Heart left ventricle (tissue), 16 donors: ENCODE measurements at regions not wholly inside any gene's neighbourhood (a gene's known extent, or its start where the extent isn't known, plus 50 kb on each side); places are given as distances from the start of the nearest gene placed in this dataset.

ENCODE experiments used
- ATAC-seq, 4 donors: fragments of 200-7000 bp; cut with Tn5 transposase; one replicate each; pipeline ENCODE4 v1.9.1; 2020 to 2022; ENCODE audit warnings: moderate library complexity in 4 of 4, mild to moderate bottlenecking in 3 of 4, moderate number of reproducible peaks in 1 of 4
- DNase-seq, 5 donors: peaks; one replicate each; pipeline ENCODE4 v3.0.0-alpha.2; 2020
- H3K27ac ChIP-seq, 12 donors: fragments of 200-600 bp; sonication (generic) in 4 of 12; one replicate each; pipeline versions ENCODE4 v1.5.0 to v1.8.0; 2016 to 2022; ENCODE audit warnings: mild to moderate bottlenecking in 2 of 12
- H3K27me3 ChIP-seq, 9 donors: fragments of 200-600 bp; sonication (generic) in 2 of 9; one replicate each; pipeline versions ENCODE4 v1.5.1 to v1.8.0; 2016 to 2022; ENCODE audit warnings: mild to moderate bottlenecking in 3 of 9
- H3K36me3 ChIP-seq, 9 donors: fragments of 200-600 bp; sonication (generic) in 2 of 9; one replicate each; pipeline versions ENCODE4 v1.5.0 to v1.8.0; 2018 to 2022; ENCODE audit warnings: mild to moderate bottlenecking in 2 of 9
- H3K4me1 ChIP-seq, 12 donors: fragments of 200-600 bp; sonication (generic) in 4 of 12; one replicate each; pipeline versions ENCODE4 v1.5.0 to v1.8.0; 2016 to 2022; ENCODE audit warnings: mild to moderate bottlenecking in 3 of 12
- H3K4me3 ChIP-seq, 12 donors: fragments of 200-600 bp; sonication (generic) in 4 of 12; one replicate each; pipeline versions ENCODE4 v1.5.0 to v1.8.0; 2017 to 2022; ENCODE audit warnings: mild to moderate bottlenecking in 9 of 12, moderate library complexity in 4 of 12
- H3K9me3 ChIP-seq, 12 donors: fragments of 200-600 bp; sonication (generic) in 4 of 12; one replicate each; pipeline versions ENCODE4 v1.5.0 to v1.8.0; 2016 to 2022; ENCODE audit warnings: mild to moderate bottlenecking in 1 of 12
- CTCF ChIP-seq, 12 donors: fragments of 200-600 bp; sonication (generic) in 4 of 12; IDR thresholded peaks; one replicate each; pipeline versions ENCODE4 v1.5.0 to v1.8.0; 2018 to 2022; ENCODE audit warnings: antibody characterized with exemption in 12 of 12, mild to moderate bottlenecking in 5 of 12
- POLR2A ChIP-seq, 2 donors: fragments of 450-650 bp; IDR thresholded peaks; one replicate each; pipeline ENCODE4 v1.6.1; 2017; ENCODE audit warnings: antibody characterized with exemption in 2 of 2, mild to moderate bottlenecking in 2 of 2, moderate library complexity in 2 of 2
- WGBS, 4 donors: extraction: QIAGEN DNeasy Blood & Tissue Kit in 2 of 4; methylation state at CpG; one replicate each; pipeline versions ENCODE4 v1.1.5 to v1.1.7; 2013 to 2018; 5-methylcytosine and 5-hydroxymethylcytosine counted together
- intact Hi-C, 10 donors: fragments of 100-400 bp; cut with DNase I; formaldehyde crosslinking; loops; one replicate each; pipeline versions ENCODE4 v1.11.1 to v1.14.2; 2022
- donor health status: ischemic (EF 13 %, LVEDD 7.1; RV severe dilation, severe dysfunction).
- donor health status: healthy with polysubstance abuse.
- donor health status: DM: no; HTN: yes; CAD: no.
- donor health status: DM: no; HTN: no; CAD: no.
- donor health status: ischemic (EF 25% LVEDD 6.9; RV normal size, moderate dysfunction).
- donor health status: ischemic (EF 25% LVEDD 5.7; RV mildly dilated, moderate dysfunction).
- donor health status: healthy.
- donor health status: DM: yes; HTN: yes; CAD: no.
- donor health status: ischemic (EF 35%, LVEDD 5.7; RV mildly dilated, moderate dysfunction).
- donor health status: nonischemic (EF 11% LVEDD 7.7; RV severe dilation, severe dysfunction).
- donor health status: DM: yes; HTN: yes; CAD: no.
- donor health status: PGD.
- donor health status: ischemic (EF 29% LVEDD 5.4; RV normal size, mild dysfunction).
- donor health status: nonischemic (EF 23%, LVEDD 6.1; RV moderate dilation, normal function).

- ATAC-seq: no peak
- Histone ChIP-seq H3K9me3 (no peaks in the 10 kb centered on the region), H3K27me3 (peaks cover 0 to 12% (median 0%) of the 10 kb centered on the region in 9 donors), H3K4me1 (peaks cover 0 to 9% (median 0%) of the 10 kb centered on the region in 12 donors), H3K4me3 (no peak overlapping the region), H3K27ac (no peak overlapping the region), H3K36me3 (no peaks in the 10 kb centered on the region)
- intact Hi-C loops: no loop called here
- TF ChIP-seq CTCF (IDR thresholded peaks at IDR 0.05) (peak in 8 of 12 donors; percentile 10 to 33 (median 24)), POLR2A (IDR thresholded peaks at IDR 0.05) (no peak)
- DNase-seq: no peak
- 69 to 79% (median 75%) methylated on average over 7 of the region's 7 CpGs for WGBS, 4 donors
Observed at GRCh38 chr7:142485617-142486226, 227.9 kb upstream of the PRSS58 start.

DNA sequence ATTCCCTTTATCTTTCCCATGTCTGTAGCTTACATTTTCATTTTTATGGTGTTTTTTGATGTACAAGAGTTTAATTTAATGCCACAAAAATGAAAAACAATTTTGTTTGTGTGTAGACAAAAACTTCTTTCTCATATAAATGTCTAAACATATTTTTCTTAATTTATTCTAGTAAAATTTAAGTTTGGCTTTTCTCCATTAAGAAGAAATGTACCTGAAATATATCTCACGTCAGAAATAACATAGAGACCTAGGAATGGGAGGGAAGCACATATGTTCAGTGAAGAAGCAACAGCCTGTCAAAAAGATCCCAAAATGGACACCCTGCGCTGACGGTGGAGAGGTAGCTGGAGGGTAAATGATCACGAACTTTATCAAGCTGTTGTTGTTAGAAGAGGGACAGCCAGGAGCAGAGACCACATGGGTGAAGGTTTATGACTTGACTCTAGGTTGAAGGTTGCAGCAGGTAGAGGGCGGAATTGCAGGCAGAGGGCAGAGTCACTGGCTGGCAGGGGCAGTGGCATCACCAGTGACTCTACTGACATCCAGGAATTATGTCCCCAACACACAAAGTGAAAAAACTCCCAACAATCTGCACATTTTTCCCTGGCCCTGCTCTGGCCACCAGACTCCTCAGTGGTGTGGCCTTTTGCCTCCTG lies 225.9 kb upstream of the PRSS58 start:
- DNase-seq (no peak), ATAC-seq (no peak)
- H3K27ac ChIP-seq: no peak overlapping the region
- TF ChIP-seq POLR2A (IDR thresholded peaks at IDR 0.05) (no peak), CTCF (IDR thresholded peaks at IDR 0.05) (peak in 3 of 12 donors; percentile 0 to 6 (median 2))
- no peaks in the 10 kb centered on the region for H3K36me3 ChIP-seq
- peaks cover 0 to 12% (median 0%) of the 10 kb centered on the region in 9 donors for H3K27me3 ChIP-seq
- H3K4me3 ChIP-seq: no peak overlapping the region
- H3K4me1 ChIP-seq: peaks cover 0 to 9% (median 0%) of the 10 kb centered on the region in 12 donors
- H3K9me3 ChIP-seq: no peaks in the 10 kb centered on the region
- intact Hi-C loops: no loop called here
- 63 to 71% (median 66%) methylated on average over 5 of the region's 5 CpGs for WGBS, 4 donors

- ATAC-seq (peak in 2 of 4 donors; percentile 56 to 64), DNase-seq (no peak)
- Histone ChIP-seq H3K4me1 (peaks cover 0 to 14% (median 0%) of the 10 kb centered on the region in 12 donors), H3K4me3 (no peak overlapping the region), H3K9me3 (no peaks in the 10 kb centered on the region), H3K27ac (peak overlapping the region in 1 of 12 donors; percentile 32), H3K27me3 (peaks cover 0 to 10% (median 0%) of the 10 kb centered on the region in 9 donors), H3K36me3 (no peaks in the 10 kb centered on the region)
- 49 to 63% (median 52%) methylated on average over 9 of the region's 9 CpGs for WGBS, 4 donors
- peak; percentile 32 to 70 (median 50) for TF ChIP-seq CTCF (IDR thresholded peaks at IDR 0.05)
- no peak for TF ChIP-seq POLR2A (IDR thresholded peaks at IDR 0.05)
- intact Hi-C loops: no loop called here
Observed at GRCh38 chr7:142482891-142483658, 225.2 kb upstream of the PRSS58 start.

DNA sequence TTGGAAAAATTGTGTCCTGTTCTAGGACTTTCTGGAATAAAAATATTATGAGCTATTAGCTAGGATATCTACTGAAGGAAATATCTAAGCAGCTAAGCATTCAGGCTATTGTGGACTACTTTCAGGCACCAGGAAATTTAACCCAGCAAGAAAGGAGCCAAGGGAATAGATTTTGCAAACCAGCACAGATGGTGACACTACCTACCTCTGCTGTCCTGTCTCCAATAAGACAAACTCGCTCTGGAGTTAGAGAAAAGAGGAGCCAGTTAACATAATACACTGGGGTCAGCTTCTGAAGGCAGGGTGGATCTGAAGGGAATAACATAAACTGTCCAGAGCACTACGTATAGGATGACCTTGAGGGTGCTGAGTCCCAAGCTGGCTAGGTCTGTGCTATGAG lies 223.7 kb upstream of the PRSS58 start:
- Histone ChIP-seq H3K4me3 (no peak overlapping the region), H3K4me1 (peaks cover 0 to 14% (median 0%) of the 10 kb centered on the region in 12 donors), H3K27ac (no peak overlapping the region), H3K27me3 (peaks cover 0 to 6% (median 0%) of the 10 kb centered on the region in 9 donors), H3K36me3 (no peaks in the 10 kb centered on the region), H3K9me3 (no peaks in the 10 kb centered on the region)
- intact Hi-C loops: no loop called here
- peak in 1 of 12 donors; percentile 19 for TF ChIP-seq CTCF (IDR thresholded peaks at IDR 0.05)
- TF ChIP-seq POLR2A (IDR thresholded peaks at IDR 0.05): no peak
- ATAC-seq (no peak), DNase-seq (no peak)
- WGBS, 4 donors: 28 to 57% (median 33%) methylated on average over 2 of the region's 2 CpGs
